GM12878 (cell line): ENCODE measurements at regions not wholly inside any gene's neighbourhood (a gene's known extent, or its start where the extent isn't known, plus 50 kb on each side); places are given as distances from the start of the nearest gene placed in this dataset.

Source experiments
- ATAC-seq: fragments of 200-7000 bp; cut with Tn5 transposase; 3 replicates; pipeline ENCODE4 v1.9.1; 2020; ENCODE audit warnings: mild to moderate bottlenecking, moderate library complexity
- BruUV-seq: library from RNA; stranded (reverse); fragments of 400-500 nt; replicated peaks from 2 replicates; lab custom pipeline; 2021; lab: Mats Ljungman, UMichigan
- CTCF ChIA-PET: fragments of 300-600 bp; sonication (Branson Sonifier 250); formaldehyde crosslinking; extraction: SDS; loops from one replicate; lab custom pipeline; 2021; ENCODE audit warnings: inconsistent platforms; lab: Yijun Ruan, JAX
- POLR2A ChIA-PET: fragments of 350-600 bp; formaldehyde crosslinking; extraction: SDS; loops from one replicate; lab custom pipeline; 2021; ENCODE audit warnings: inconsistent platforms; lab: Charles Lee
- RAD21 ChIA-PET: fragments of 300-600 bp; sonication (Branson Sonifier 250); formaldehyde crosslinking; loops from one replicate; lab custom pipeline; 2023; ENCODE audit warnings: antibody characterized with exemption; ENCODE audit not compliant: unreplicated experiment; lab: Charles Lee
- SMC1A ChIA-PET: fragments of 300-600 bp; sonication (Branson Sonifier 250); formaldehyde crosslinking; loops from one replicate; lab custom pipeline; 2023; ENCODE audit not compliant: unreplicated experiment, uncharacterized antibody; lab: Charles Lee
- DNase-seq: peaks from one replicate; pipeline ENCODE4 v3.0.0-alpha.2; 2011; ENCODE audit warnings: low read depth, low spot score
- FAIRE-seq: peaks from 3 replicates; lab custom pipeline; 2011; peaks lifted over from hg19 to GRCh38; lab: Jason Lieb, UNC
- H2AFZ ChIP-seq: 2 replicates; pipeline ENCODE4 v1.6.0; 2011; ENCODE audit warnings: low read depth, low read length, control low read depth; ENCODE audit not compliant: control insufficient read depth
- H3K27ac ChIP-seq: 2 replicates; pipeline ENCODE4 v1.5.1; 2011; ENCODE audit warnings: control low read depth; ENCODE audit not compliant: control insufficient read depth, insufficient read depth
- H3K27me3 ChIP-seq, 2 experiments: replicated peaks in 1 of 2; 2 replicates each; pipeline versions ENCODE4 v1.6.0 to v1.6.1; 2011; ENCODE audit warnings: low read length in 1 of 2; ENCODE audit not compliant: control insufficient read depth in 2 of 2, insufficient read depth in 2 of 2
- H3K36me3 ChIP-seq, 2 experiments: 2 replicates each; pipeline ENCODE4 v1.5.1; 2011; ENCODE audit warnings: low read length in 1 of 2; ENCODE audit not compliant: control insufficient read depth in 2 of 2, insufficient read depth in 2 of 2
- H3K4me1 ChIP-seq: 2 replicates; pipeline ENCODE4 v1.6.1; 2011; ENCODE audit warnings: mild to moderate bottlenecking, low read length, moderate library complexity, mixed read lengths; ENCODE audit not compliant: control insufficient read depth, insufficient read depth
- H3K4me2 ChIP-seq: 2 replicates; pipeline ENCODE4 v1.6.0; 2011; ENCODE audit warnings: control low read depth; ENCODE audit not compliant: control insufficient read depth, insufficient read depth
- H3K4me3 ChIP-seq: fragments of 200-600 bp; sonication (generic); 2 replicates; pipeline ENCODE4 v1.5.1; 2016
- H3K79me2 ChIP-seq: 2 replicates; pipeline ENCODE4 v1.6.0; 2011; ENCODE audit warnings: low read length; ENCODE audit not compliant: control insufficient read depth, insufficient read depth
- H3K9ac ChIP-seq: 2 replicates; pipeline ENCODE4 v1.8.0; 2011; ENCODE audit warnings: low read length, control low read depth, mixed read lengths; ENCODE audit not compliant: control insufficient read depth, insufficient read depth
- H3K9me3 ChIP-seq: replicated peaks from 3 replicates; pipeline ENCODE4 v1.5.1; 2011; ENCODE audit warnings: mild to moderate bottlenecking, low read length; ENCODE audit not compliant: control insufficient read depth, insufficient read depth
- H4K20me1 ChIP-seq: 2 replicates; pipeline ENCODE4 v1.6.0; 2011; ENCODE audit not compliant: control insufficient read depth, insufficient read depth
- BMI1 ChIP-seq: fragments of 450-650 bp; IDR thresholded peaks from 2 replicates; pipeline ENCODE4 v1.6.1; 2016; ENCODE audit warnings: mild to moderate bottlenecking, moderate library complexity, borderline replicate concordance
- MEF2A ChIP-seq: IDR thresholded peaks from 2 replicates; pipeline ENCODE4 v1.6.1; 2011; ENCODE audit warnings: low read depth, mild to moderate bottlenecking, low read length, moderate library complexity; ENCODE audit not compliant: insufficient read depth
- NFXL1 ChIP-seq: fragments of 450-650 bp; IDR thresholded peaks from 2 replicates; pipeline ENCODE4 v1.6.1; 2017; ENCODE audit warnings: antibody characterized with exemption, mild to moderate bottlenecking, borderline replicate concordance
- NFYA ChIP-seq: IDR thresholded peaks from 2 replicates; pipeline ENCODE4 v1.6.1; 2011; ENCODE audit warnings: low read depth, mild to moderate bottlenecking, low read length, improper control_type of control experiment, borderline replicate concordance
- NFYB ChIP-seq: IDR thresholded peaks from 2 replicates; pipeline ENCODE4 v1.6.1; 2011; ENCODE audit warnings: low read depth, mild to moderate bottlenecking, low read length, improper control_type of control experiment, moderate library complexity; ENCODE audit not compliant: insufficient read depth
- PAX8 ChIP-seq: fragments of 450-650 bp; IDR thresholded peaks from 2 replicates; pipeline ENCODE4 v1.6.1; 2017; ENCODE audit warnings: mild to moderate bottlenecking, moderate library complexity
- POU2F2 ChIP-seq: IDR thresholded peaks from 3 replicates; pipeline ENCODE4 v1.6.1; 2011; ENCODE audit warnings: low read depth, mild to moderate bottlenecking, low read length, borderline replicate concordance
- RELB ChIP-seq: fragments of 450-650 bp; IDR thresholded peaks from 2 replicates; pipeline ENCODE4 v1.6.1; 2017; ENCODE audit warnings: low read depth, mild to moderate bottlenecking, moderate library complexity
- RUNX3 ChIP-seq: IDR thresholded peaks from 2 replicates; pipeline ENCODE4 v1.6.1; 2012; ENCODE audit warnings: low read length, inconsistent platforms
- SKIL ChIP-seq: fragments of 450-650 bp; IDR thresholded peaks from 2 replicates; pipeline ENCODE4 v1.6.1; 2017; ENCODE audit warnings: mild to moderate bottlenecking, low read depth, inconsistent platforms; ENCODE audit not compliant: poor library complexity, severe bottlenecking
- STAT3 ChIP-seq: IDR thresholded peaks from 2 replicates; pipeline ENCODE4 v1.6.1; 2011; ENCODE audit warnings: low read depth, low read length, improper control_type of control experiment
- YBX1 ChIP-seq: fragments of 450-650 bp; IDR thresholded peaks from 2 replicates; pipeline ENCODE4 v1.6.1; 2016; ENCODE audit warnings: antibody characterized with exemption
- WGBS: methylation state at CpG from one replicate; pipeline ENCODE4 v1.1.6; 2016; ENCODE audit warnings: low lambda C conversion rate; ENCODE audit not compliant: insufficient replicate concordance, insufficient coverage; ENCODE audit errors: missing lambda C conversion rate; 5-methylcytosine and 5-hydroxymethylcytosine counted together
- in situ Hi-C: fragments of 300-500 bp; cut with MboI; formaldehyde crosslinking; loops from 9 replicates; pipeline ENCODE4 v1.14.3; 2018; ENCODE audit warnings: mixed read lengths
- intact Hi-C: fragments of 100-400 bp; cut with micrococcal nuclease; formaldehyde crosslinking; loops from one replicate; pipeline ENCODE4 v1.14.2; 2022; ENCODE audit not compliant: unreplicated experiment

- H3K9me3 ChIP-seq = no peaks in the 10 kb centered on the region
- ChIA-PET POLR2A (no interaction called here), SMC1A (no interaction called here), RAD21 (no interaction called here), CTCF (no interaction called here)
- no peak overlapping the region for H3K27ac ChIP-seq
- TF ChIP-seq BMI1 (no peak), PAX8 (no peak), NFXL1 (no peak), STAT3 (no peak), RELB (no peak), YBX1 (no peak), RUNX3 (no peak), NFYB (no peak), SKIL (no peak), MEF2A (no peak), POU2F2 (no peak), NFYA (no peak)
- no peak overlapping the region for H2AFZ ChIP-seq
- no peak for ATAC-seq
- no peak for DNase-seq
- H3K4me3 ChIP-seq = no peak overlapping the region
- no peaks in the 10 kb centered on the region for H3K27me3 ChIP-seq
- H3K4me2 ChIP-seq = no peak overlapping the region
- no peaks in the 10 kb centered on the region for H3K36me3 ChIP-seq
- no peaks in the 10 kb centered on the region for H3K4me1 ChIP-seq
- no peak for FAIRE-seq
- no peak overlapping the region for H3K9ac ChIP-seq
- 0% methylated on average over 1 of the region's 1 CpG for WGBS
- H4K20me1 ChIP-seq = no peaks in the 10 kb centered on the region
- intact Hi-C loops = no loop called here
- in situ Hi-C loops = no loop called here
- BruUV-seq = no TSS peak
- H3K79me2 ChIP-seq = no peaks in the 10 kb centered on the region
Measured at GRCh38 chr1:113322439-113322838, 67.9 kb upstream of the MAGI3 start.
